NAMALWA (cell line): ENCODE measurements at regions not wholly inside any gene's neighbourhood (a gene's known extent, or its start where the extent isn't known, plus 50 kb on each side); places are given as distances from the start of the nearest gene placed in this dataset.

Experiments used
- DNase-seq: peaks from one replicate; pipeline ENCODE4 v3.0.0-alpha.2; 2015; ENCODE audit warnings: low spot score

- DNase-seq = no peak
Observed at GRCh38 chr13:29654843-29655547, 59.5 kb upstream of the SLC7A1 start.

- DNase-seq = no peak
Observed at GRCh38 chr13:29654384-29654783, 58.9 kb upstream of the SLC7A1 start.

GRCh38 chr13:29648760-29649159 lies 53.3 kb upstream of the SLC7A1 start:
- no peak for DNase-seq
